Natural killer cell (primary cell): ENCODE measurements at regions not wholly inside any gene's neighbourhood (a gene's known extent, or its start where the extent isn't known, plus 50 kb on each side); places are given as distances from the start of the nearest gene placed in this dataset.

Experiments used
- ATAC-seq, 3 donors: fragments of 150-1000 bp in 2 of 3; fragments of 200-7000 bp in 1 of 3; cut with Tn5 transposase; 1 replicate in 1 of 3; 2 replicates in 2 of 3; pipeline ENCODE4 v1.10.0; 2021; ENCODE audit warnings: mild to moderate bottlenecking in 2 of 3, moderate library complexity in 2 of 3
- DNase-seq, 2 donors: peaks; one replicate each; pipeline versions ENCODE4 v3.0.0 to v3.0.0-alpha.2; 2013 to 2021; ENCODE audit warnings: mixed read lengths in 1 of 2
- H3K27ac ChIP-seq: one replicate; pipeline ENCODE4 v1.5.1; 2013; ENCODE audit warnings: mild to moderate bottlenecking, low read length
- H3K27me3 ChIP-seq: one replicate; pipeline ENCODE4 v1.6.1; 2013; ENCODE audit warnings: low read length; ENCODE audit not compliant: control insufficient read depth, insufficient read depth
- H3K36me3 ChIP-seq: one replicate; pipeline ENCODE4 v1.6.1; 2013; ENCODE audit warnings: low read length; ENCODE audit not compliant: control insufficient read depth, insufficient read depth
- H3K4me1 ChIP-seq: one replicate; pipeline ENCODE4 v1.6.1; 2013; ENCODE audit warnings: low read length; ENCODE audit not compliant: control insufficient read depth, insufficient read depth
- H3K4me3 ChIP-seq: one replicate; pipeline ENCODE4 v1.5.1; 2013; ENCODE audit warnings: low read length
- H3K9me3 ChIP-seq: one replicate; pipeline ENCODE4 v1.6.1; 2013; ENCODE audit warnings: low read length; ENCODE audit not compliant: control insufficient read depth, insufficient read depth
- H3K27ac Mint-ChIP-seq, 2 donors: one replicate each; pipeline ENCODE4 v1.8.0; 2022; ENCODE audit warnings: mild to moderate bottlenecking in 2 of 2, mixed read lengths in 2 of 2, moderate library complexity in 1 of 2
- H3K27me3 Mint-ChIP-seq, 2 donors: one replicate each; pipeline ENCODE4 v1.8.0; 2022; ENCODE audit warnings: low read depth in 2 of 2, mixed read lengths in 2 of 2
- H3K36me3 Mint-ChIP-seq: one replicate; pipeline ENCODE4 v1.8.0; 2022; ENCODE audit warnings: mixed read lengths
- H3K4me1 Mint-ChIP-seq, 2 donors: one replicate each; pipeline ENCODE4 v1.8.0; 2022; ENCODE audit warnings: mixed read lengths in 2 of 2
- H3K4me3 Mint-ChIP-seq: one replicate; pipeline ENCODE4 v1.8.0; 2022; ENCODE audit warnings: mild to moderate bottlenecking, moderate library complexity, mixed read lengths
- H3K9me3 Mint-ChIP-seq, 2 donors: one replicate each; pipeline ENCODE4 v1.8.0; 2022; ENCODE audit warnings: mixed read lengths in 2 of 2
- CTCF ChIP-seq: fragments of 200-600 bp; IDR thresholded peaks from one replicate; pipeline ENCODE4 v1.8.0; 2022; ENCODE audit warnings: antibody characterized with exemption
- WGBS: methylation state at CpG from one replicate; pipeline ENCODE4 v1.1.7; 2013; ENCODE audit warnings: missing lambda C conversion rate; ENCODE audit not compliant: insufficient coverage; 5-methylcytosine and 5-hydroxymethylcytosine counted together
- intact Hi-C: fragments of 100-400 bp; cut with micrococcal nuclease; formaldehyde crosslinking; loops from one replicate; pipeline ENCODE4 v1.14.2; 2022

GRCh38 chr9:100670719-100671118 lies 92.8 kb downstream of the CAVIN4 start:
- H3K27me3 Mint-ChIP-seq, result peaks cover 4 to 7% of the 10 kb centered on the region in 2 donors

GRCh38 chr9:100671898-100672297 lies 94.0 kb downstream of the CAVIN4 start:
- no peak overlapping the region for H3K4me3 Mint-ChIP-seq
- intact Hi-C loops, result no loop called here
- TF ChIP-seq CTCF, result no peak
- no peaks in the 10 kb centered on the region for H3K9me3 ChIP-seq
- H3K36me3 ChIP-seq, result no peaks in the 10 kb centered on the region
- H3K36me3 Mint-ChIP-seq, result no peaks in the 10 kb centered on the region
- H3K9me3 Mint-ChIP-seq, result no peaks in the 10 kb centered on the region
- H3K27me3 ChIP-seq, result no peaks in the 10 kb centered on the region
- H3K27ac ChIP-seq, result no peak overlapping the region
- no peak overlapping the region for H3K27ac Mint-ChIP-seq
- no peaks in the 10 kb centered on the region for H3K4me1 ChIP-seq
- no peak overlapping the region for H3K4me3 ChIP-seq
- 84% methylated on average over 5 of the region's 5 CpGs for WGBS
- DNase-seq (no peak), ATAC-seq (no peak)
- peaks cover 0 to 7% of the 10 kb centered on the region in 2 donors for H3K27me3 Mint-ChIP-seq
- H3K4me1 Mint-ChIP-seq, result no peaks in the 10 kb centered on the region

More at GRCh38 chr9:100670719-100671118, 92.8 kb downstream of the CAVIN4 start:
- 50% methylated on average over 2 of the region's 2 CpGs for WGBS
- no peak overlapping the region for H3K4me3 Mint-ChIP-seq
- intact Hi-C loops, result no loop called here
- ATAC-seq (no peak), DNase-seq (no peak)
- Histone ChIP-seq H3K9me3 (no peaks in the 10 kb centered on the region), H3K4me1 (no peaks in the 10 kb centered on the region), H3K27me3 (no peaks in the 10 kb centered on the region), H3K4me3 (no peak overlapping the region), H3K27ac (no peak overlapping the region), H3K36me3 (no peaks in the 10 kb centered on the region)
- TF ChIP-seq CTCF, result no peak
- no peak overlapping the region for H3K27ac Mint-ChIP-seq
- H3K36me3 Mint-ChIP-seq, result no peaks in the 10 kb centered on the region
- no peaks in the 10 kb centered on the region for H3K4me1 Mint-ChIP-seq
- H3K9me3 Mint-ChIP-seq, result peaks cover 0 to 1% of the 10 kb centered on the region in 2 donors

GRCh38 chr9:100673249-100673648 lies 95.4 kb downstream of the CAVIN4 start:
- intact Hi-C loops, result no loop called here
- ATAC-seq, result no peak
- no peaks in the 10 kb centered on the region for H3K36me3 ChIP-seq
- no peak overlapping the region for H3K4me3 ChIP-seq
- no peak overlapping the region for H3K27ac ChIP-seq
- DNase-seq, result no peak
- H3K9me3 Mint-ChIP-seq, result no peaks in the 10 kb centered on the region
- peaks cover 4 to 7% of the 10 kb centered on the region in 2 donors for H3K27me3 Mint-ChIP-seq
- no peaks in the 10 kb centered on the region for H3K9me3 ChIP-seq
- no peaks in the 10 kb centered on the region for H3K36me3 Mint-ChIP-seq
- no peak overlapping the region for H3K4me3 Mint-ChIP-seq
- no peak overlapping the region for H3K27ac Mint-ChIP-seq
- H3K4me1 Mint-ChIP-seq, result no peaks in the 10 kb centered on the region
- no peaks in the 10 kb centered on the region for H3K4me1 ChIP-seq
- 86% methylated on average over 2 of the region's 2 CpGs for WGBS
- TF ChIP-seq CTCF, result no peak
- no peaks in the 10 kb centered on the region for H3K27me3 ChIP-seq

GRCh38 chr9:100674419-100675122 lies 96.7 kb downstream of the CAVIN4 start:
- Histone ChIP-seq H3K4me3 (no peak overlapping the region), H3K4me1 (no peaks in the 10 kb centered on the region), H3K27ac (no peak overlapping the region), H3K27me3 (no peaks in the 10 kb centered on the region), H3K36me3 (no peaks in the 10 kb centered on the region), H3K9me3 (no peaks in the 10 kb centered on the region)
- H3K4me1 Mint-ChIP-seq, result no peaks in the 10 kb centered on the region
- no peak overlapping the region for H3K4me3 Mint-ChIP-seq
- TF ChIP-seq CTCF, result no peak
- H3K27ac Mint-ChIP-seq, result no peak overlapping the region
- intact Hi-C loops, result no loop called here
- 80% methylated on average over 1 of the region's 1 CpG for WGBS
- H3K36me3 Mint-ChIP-seq, result no peaks in the 10 kb centered on the region
- H3K9me3 Mint-ChIP-seq, result no peaks in the 10 kb centered on the region
- no peak for DNase-seq
- H3K27me3 Mint-ChIP-seq, result peaks cover 9 to 10% of the 10 kb centered on the region in 2 donors
- no peak for ATAC-seq
